Activated CD4-positive, alpha-beta T cell treated with anti-CD3 and anti-CD28 coated beads, Interleukin-2, Interleukin-6, amounts not matched to agents 100 ng/mL and 50 ng/mL, durations not matched to agents 16 hours and 8 hours (primary cell): ENCODE measurements at regions not wholly inside any gene's neighbourhood (a gene's known extent, or its start where the extent isn't known, plus 50 kb on each side); places are given as distances from the start of the nearest gene placed in this dataset.
"Not testable (repeated sequence)": the region's sequence is repeated elsewhere in the genome, so short reads cannot be mapped to it uniquely, and the experiment has no call there.

Source experiments
- DNase-seq: peaks from one replicate; pipeline ENCODE4 v3.0.0-alpha.2; 2020

GRCh38 chr10:61612450-61612849, 50.3 kb upstream of the CABCOCO1 start:
- no peak for DNase-seq

DNA sequence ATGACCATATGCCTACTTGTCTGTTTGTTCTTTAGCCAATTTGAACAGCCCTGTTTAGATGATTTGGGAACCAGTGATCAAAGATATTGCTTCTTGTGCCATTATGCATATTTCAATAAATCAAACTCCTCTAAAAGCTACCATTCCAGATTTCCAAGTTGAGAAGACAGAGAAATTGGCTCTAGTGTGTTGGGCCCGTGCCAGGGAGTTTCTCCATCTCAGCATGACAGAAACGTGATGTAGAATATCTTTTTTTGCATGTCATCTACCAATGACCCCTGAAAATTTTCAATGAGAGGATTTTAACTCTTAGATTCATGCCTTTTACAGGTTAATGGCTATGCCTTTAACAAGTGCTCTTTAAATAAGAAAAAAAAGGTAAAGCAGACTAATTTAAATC, 50.7 kb upstream of the CABCOCO1 start:
- DNase-seq, result no peak

DNA sequence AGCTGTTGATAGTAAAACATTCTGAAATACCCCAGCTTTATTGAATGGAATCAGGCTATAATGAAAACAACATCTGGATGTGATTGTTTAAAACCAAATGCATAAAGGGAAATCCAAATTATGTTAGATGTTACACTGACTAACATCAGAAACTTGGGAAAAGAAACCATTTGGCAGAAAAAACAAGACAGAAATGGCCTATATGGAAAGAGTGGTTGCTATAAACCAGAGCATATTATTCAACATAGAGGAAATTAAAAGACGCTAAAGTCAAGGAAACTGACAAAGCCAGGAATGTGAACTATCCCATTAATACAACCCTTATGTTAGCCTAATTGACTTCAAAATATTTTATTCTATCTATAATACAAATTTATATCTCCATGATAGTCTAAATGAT, 53.0 kb upstream of the CABCOCO1 start:
- no peak for DNase-seq

DNA sequence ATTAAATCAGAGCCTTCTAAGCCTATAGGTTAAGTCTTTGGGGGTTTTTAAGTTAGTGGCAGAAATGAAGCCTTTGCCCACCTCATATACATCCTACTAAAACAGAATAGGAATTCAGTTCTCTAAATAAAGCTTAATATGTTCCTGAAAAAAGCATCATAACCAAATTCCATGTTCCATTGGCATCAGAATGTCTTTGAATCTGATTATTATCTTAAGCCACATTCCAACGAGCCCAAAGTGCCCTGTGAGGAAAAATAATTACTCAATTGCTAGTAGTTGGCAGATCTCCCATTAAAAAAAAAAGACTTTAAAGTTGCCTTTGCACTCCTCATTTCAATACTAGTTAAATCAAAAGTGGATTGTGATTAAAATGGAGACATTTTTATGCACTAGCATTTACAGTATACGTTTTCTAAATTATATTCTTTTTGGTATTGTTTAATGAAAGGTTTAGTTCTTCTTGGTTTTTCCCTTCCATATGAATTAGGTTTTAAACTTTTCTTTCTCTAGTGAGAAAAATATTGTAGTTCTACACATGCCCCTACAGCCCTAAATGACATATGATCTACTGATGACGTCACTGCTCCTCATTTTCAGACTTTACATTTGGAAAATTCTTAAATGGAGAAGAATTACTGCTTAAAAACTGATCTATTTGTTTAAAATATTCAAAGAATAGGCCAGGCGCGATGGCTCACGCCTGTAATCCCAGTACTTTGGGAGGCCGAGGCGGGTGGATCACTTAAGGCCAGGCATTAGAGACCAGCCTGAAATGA, 54.3 kb upstream of the CABCOCO1 start:
- no peak for DNase-seq

DNA sequence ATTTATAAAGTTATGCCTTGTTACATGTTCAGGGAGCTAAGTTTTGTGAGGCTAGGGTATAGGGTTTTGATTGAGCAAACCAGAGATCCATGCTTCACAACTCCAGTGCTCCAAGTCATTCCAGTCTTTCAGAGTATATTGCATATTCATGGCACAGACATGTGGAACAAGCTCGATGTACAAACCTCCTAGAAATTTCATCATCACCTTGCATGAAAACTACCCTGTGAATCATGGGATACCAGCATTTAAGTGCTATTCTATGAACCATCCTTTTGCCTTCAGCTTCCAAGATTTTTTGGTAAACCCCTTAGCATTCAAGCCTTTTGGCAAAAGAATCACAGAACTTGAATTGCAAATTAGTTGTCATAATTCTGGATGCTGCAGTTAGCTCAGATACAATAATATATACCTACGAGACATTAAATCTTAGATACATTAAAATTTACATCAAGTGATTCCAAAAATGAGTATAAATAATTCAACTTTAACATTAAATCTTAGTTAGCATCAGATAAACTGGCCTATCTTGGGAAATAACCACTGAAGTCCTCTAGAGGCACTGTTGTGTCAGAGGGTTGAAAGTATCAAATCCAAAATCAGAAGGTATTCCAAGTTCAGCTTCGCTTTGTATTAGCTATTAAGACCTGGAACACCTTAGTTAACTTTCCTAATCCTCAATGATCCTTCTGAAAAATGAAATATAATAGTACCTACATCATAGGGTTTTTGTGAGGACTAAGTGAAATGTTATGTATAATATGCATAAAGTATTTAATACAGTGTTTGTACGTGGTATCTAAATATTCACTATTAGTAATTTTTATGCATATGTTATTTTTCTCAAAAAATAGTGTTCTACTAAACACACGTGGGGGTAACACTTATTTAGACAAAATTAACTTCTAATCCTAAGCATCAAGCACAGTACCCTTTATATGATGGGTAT, 55.5 kb upstream of the CABCOCO1 start:
- no peak for DNase-seq

- no peak for DNase-seq
Measured at GRCh38 chr10:61605221-61605620, 57.5 kb upstream of the CABCOCO1 start.

- no peak for DNase-seq
Measured at GRCh38 chr10:61600399-61600798, 62.3 kb upstream of the CABCOCO1 start.

DNA sequence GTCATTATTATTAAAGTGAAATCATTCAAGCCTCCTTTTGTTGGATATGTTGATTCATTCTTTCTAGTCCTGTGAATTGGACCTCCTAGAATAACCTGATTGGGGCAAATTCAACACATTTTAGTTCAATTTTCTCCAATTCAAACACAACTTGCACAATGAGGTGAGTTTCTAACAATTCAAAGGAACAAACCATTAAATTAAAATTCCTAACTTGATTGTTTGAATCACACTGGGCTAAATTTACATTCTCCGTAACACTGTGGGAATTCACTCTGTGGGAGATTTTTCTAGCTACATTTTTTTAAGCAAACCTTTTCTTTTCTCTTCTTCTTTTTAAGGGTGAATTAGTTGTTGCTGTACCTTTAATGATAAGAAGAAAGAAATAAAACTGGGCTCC, 68.3 kb upstream of the CABCOCO1 start:
- no peak for DNase-seq

DNA sequence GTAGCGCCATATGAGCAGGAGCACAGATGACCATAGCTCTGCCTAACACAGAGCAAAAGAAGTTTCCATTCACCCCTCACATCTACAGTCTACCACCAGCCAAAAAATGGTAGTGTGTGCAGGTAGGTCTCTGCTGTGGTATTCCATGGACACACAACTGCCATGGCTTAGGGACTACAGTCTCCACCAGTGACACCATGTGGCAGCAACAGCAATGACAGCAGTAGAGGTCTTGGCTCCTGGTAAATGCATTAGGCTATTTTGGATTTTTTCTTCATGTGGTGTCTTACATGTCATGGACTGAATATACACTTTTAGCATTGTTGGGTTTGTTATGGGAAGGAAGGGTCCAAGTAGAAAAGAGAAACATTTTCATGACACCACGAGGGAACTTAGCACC, 70.1 kb upstream of the CABCOCO1 start:
- peak; percentile 11 for DNase-seq

GRCh38 chr10:61589547-61590243, 73.0 kb upstream of the CABCOCO1 start:
- no peak for DNase-seq

GRCh38 chr10:61588770-61589211, 73.9 kb upstream of the CABCOCO1 start:
- DNase-seq, result no peak

DNA sequence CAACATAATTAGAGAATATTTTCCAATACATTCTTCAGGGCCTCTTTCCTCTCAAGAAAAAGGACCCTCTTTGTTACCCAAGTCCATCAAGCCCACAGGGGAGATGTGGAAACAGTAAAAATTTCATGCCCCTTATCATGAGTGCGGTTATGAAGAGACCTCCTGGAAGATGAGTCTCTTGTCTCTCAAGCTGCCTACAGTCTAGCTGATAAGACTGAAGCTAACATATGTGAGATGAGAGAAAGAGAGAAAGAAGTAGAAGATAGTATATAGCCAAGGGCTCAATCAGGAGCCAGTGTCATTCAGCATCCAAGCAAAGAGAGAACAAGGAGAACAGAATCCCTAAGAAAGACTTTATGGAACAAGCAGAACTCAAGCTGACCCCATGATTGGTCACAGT, 75.9 kb upstream of the CABCOCO1 start:
- DNase-seq, result no peak

GRCh38 chr10:61580608-61581007, 82.1 kb upstream of the CABCOCO1 start:
- DNase-seq, result no peak

GRCh38 chr10:61570204-61570603, 92.5 kb upstream of the CABCOCO1 start:
- not testable (repeated sequence) for DNase-seq

- no peak for DNase-seq
Measured at GRCh38 chr10:61567729-61568128, 95.0 kb upstream of the CABCOCO1 start.

- no peak for DNase-seq
Measured at GRCh38 chr10:61565819-61566560, 96.7 kb upstream of the CABCOCO1 start.

DNA sequence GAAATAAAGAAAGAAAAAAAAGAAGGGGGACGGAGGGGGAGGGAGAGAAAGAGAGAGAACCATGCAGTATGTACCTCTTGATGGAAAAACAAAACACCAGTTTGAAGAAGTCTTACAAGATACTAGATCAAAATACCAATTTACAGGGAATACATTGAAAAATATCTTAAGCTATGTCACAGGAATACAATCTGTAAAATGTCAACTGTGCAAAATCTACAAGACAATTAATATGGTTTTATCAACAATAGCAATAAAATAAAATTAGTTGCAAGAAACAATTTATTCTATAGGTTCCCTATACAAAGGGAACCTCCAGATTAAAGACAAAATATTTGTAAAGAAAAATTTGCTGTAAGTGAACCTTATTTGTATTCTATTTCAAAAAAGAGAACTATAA, 98.3 kb upstream of the CABCOCO1 start:
- no peak for DNase-seq

DNA sequence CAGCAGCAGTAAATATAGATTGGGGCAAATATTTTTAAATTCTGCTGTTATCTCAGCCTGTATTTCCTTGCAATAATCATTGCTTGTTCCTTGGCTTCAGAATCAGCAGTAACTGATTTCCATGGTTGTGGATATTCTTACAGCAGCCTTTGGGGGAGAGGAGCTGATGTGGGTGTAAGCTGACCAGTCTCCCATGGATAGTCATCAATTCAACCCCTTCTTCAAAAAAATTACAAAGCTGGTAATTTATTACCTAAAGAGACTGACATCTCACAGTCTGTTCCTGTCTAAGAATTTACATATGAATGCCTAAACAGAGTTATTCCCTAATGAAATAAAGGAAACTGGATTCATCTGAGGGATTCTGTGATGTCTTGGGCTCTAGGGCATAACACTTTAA, 103.1 kb upstream of the CABCOCO1 start:
- DNase-seq, result no peak

DNA sequence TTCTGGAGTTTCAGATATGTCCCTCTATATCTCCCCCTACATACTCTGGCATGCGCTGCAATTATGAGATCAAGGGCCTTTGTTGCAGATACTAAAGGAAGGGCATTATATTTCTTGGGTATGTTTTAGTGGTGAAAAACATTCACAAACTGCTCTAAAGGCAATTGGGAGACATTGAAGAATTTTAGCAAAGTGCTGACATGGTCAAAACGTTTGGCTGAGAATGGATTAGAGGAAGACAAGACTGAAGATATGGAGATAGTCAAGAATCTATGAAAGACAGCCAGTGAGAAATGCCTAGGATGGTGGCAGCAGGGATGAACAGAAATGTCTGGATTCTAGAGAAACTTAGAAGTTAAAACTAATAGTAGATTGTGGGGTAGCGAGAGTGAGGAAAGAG, 104.5 kb upstream of the CABCOCO1 start:
- no peak for DNase-seq

- DNase-seq, result no peak
Measured at GRCh38 chr10:61554925-61555324, 101.7 kb upstream of the TMEM26 start.

GRCh38 chr10:61549861-61550260, 96.7 kb upstream of the TMEM26 start:
- DNase-seq, result no peak

DNA sequence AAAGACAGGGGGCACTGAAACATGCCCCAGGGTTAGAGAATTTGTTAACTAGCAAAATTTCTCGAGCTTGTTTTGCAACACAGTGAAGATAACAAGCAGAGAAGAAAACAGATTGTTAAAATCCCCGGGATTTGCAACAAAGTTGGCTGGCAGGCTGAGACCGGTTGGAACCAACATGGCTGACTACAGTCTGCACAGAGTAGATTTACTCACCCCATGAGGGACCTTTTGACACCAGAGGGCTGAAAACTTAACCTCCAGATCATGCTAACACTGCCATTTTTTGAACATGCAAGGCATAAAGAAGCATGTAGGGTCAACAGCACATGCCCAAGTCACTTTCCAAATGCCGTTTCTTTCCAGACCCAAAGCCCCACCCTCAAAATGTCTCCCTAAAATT, 95.2 kb upstream of the TMEM26 start:
- DNase-seq, result no peak

DNA sequence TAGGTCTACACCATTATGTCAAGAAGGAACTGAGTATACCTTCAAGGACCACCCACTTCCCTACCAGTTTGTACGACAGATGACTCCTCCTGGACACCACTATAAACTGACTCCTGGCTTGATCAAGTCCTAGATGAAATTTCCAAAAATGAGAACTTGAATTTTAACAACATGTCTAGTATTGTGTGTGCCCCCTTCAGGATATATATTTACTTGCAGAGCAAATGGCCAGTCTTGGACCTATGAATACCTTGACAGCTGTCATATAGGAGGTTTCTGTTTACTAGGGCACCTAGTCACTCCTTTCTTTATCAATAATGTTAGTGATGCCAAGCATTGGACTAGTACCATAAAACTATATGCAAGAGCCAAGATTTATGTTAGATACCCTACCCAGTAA, 94.1 kb upstream of the TMEM26 start:
- DNase-seq, result no peak
